Cardiac muscle cell (in vitro differentiated cells and primary cell): ENCODE measurements at regions not wholly inside any gene's neighbourhood (a gene's known extent, or its start where the extent isn't known, plus 50 kb on each side); places are given as distances from the start of the nearest gene placed in this dataset.

ENCODE experiments used
- DNase-seq, 2 donors: peaks; one replicate each; pipeline versions ENCODE4 v3.0.0 to v3.0.0-alpha.2; 2010 to 2017; ENCODE audit warnings: low read depth in 1 of 2, low spot score in 1 of 2
- H3K27ac ChIP-seq: fragments of 200-600 bp; sonication (generic); 2 replicates; pipeline ENCODE4 v1.5.1; 2016
- H3K27me3 ChIP-seq: fragments of 200-600 bp; sonication (generic); 2 replicates; pipeline ENCODE4 v1.6.0; 2016; ENCODE audit warnings: control low read depth
- H3K36me3 ChIP-seq: fragments of 200-600 bp; sonication (generic); 2 replicates; pipeline ENCODE4 v1.5.1; 2016; ENCODE audit warnings: control low read depth
- H3K4me1 ChIP-seq: fragments of 200-600 bp; sonication (generic); 2 replicates; pipeline ENCODE4 v1.8.1; 2017; ENCODE audit warnings: low read depth, mild to moderate bottlenecking, mixed run types
- H3K4me3 ChIP-seq: fragments of 200-600 bp; sonication (generic); 2 replicates; pipeline ENCODE4 v1.5.1; 2016; ENCODE audit warnings: mild to moderate bottlenecking
- H3K9me3 ChIP-seq: fragments of 200-600 bp; sonication (generic); 2 replicates; pipeline ENCODE4 v1.5.1; 2017; ENCODE audit warnings: low read depth, mild to moderate bottlenecking, control low read depth
- CTCF ChIP-seq: IDR thresholded peaks from 2 replicates; pipeline ENCODE4 v1.5.1; 2012; ENCODE audit warnings: low read depth, mild to moderate bottlenecking, low read length

- H3K36me3 ChIP-seq, result no peaks in the 10 kb centered on the region
- DNase-seq, result no peak
- TF ChIP-seq CTCF, result no peak
- H3K4me3 ChIP-seq, result no peak overlapping the region
- no peaks in the 10 kb centered on the region for H3K9me3 ChIP-seq
- H3K27me3 ChIP-seq, result no peaks in the 10 kb centered on the region
- H3K27ac ChIP-seq, result no peak overlapping the region
- no peaks in the 10 kb centered on the region for H3K4me1 ChIP-seq
Measured at GRCh38 chr7:18413447-18413846, 82.1 kb upstream of the HDAC9 start.

GRCh38 chr7:18414885-18415284, 80.7 kb upstream of the HDAC9 start:
- no peaks in the 10 kb centered on the region for H3K4me1 ChIP-seq
- no peaks in the 10 kb centered on the region for H3K9me3 ChIP-seq
- H3K27me3 ChIP-seq, result no peaks in the 10 kb centered on the region
- no peak overlapping the region for H3K4me3 ChIP-seq
- no peak for DNase-seq
- H3K36me3 ChIP-seq, result no peaks in the 10 kb centered on the region
- H3K27ac ChIP-seq, result no peak overlapping the region
- TF ChIP-seq CTCF, result no peak

DNA sequence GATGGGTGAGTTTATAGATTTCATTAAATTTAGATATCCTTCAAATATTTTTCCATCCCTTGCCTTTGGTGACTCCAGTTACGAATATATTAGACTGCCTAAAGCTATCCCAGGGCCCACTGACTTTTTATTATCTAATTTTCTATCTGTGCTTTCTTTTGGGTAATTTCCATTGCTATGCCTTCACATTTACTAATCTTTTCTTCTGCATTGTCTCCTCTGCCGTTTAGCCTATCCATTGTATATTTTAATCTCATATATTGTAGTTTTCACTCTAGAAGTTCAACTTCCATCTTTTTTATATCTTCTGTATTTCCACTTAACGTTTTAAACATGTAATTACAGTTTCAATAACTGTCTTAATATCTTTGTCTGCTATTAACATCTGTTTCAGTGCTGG, 78.6 kb upstream of the HDAC9 start:
- no peak overlapping the region for H3K27ac ChIP-seq
- TF ChIP-seq CTCF, result no peak
- no peaks in the 10 kb centered on the region for H3K27me3 ChIP-seq
- H3K36me3 ChIP-seq, result no peaks in the 10 kb centered on the region
- H3K9me3 ChIP-seq, result no peaks in the 10 kb centered on the region
- no peak overlapping the region for H3K4me3 ChIP-seq
- peaks cover 13% of the 10 kb centered on the region for H3K4me1 ChIP-seq
- DNase-seq, result no peak

DNA sequence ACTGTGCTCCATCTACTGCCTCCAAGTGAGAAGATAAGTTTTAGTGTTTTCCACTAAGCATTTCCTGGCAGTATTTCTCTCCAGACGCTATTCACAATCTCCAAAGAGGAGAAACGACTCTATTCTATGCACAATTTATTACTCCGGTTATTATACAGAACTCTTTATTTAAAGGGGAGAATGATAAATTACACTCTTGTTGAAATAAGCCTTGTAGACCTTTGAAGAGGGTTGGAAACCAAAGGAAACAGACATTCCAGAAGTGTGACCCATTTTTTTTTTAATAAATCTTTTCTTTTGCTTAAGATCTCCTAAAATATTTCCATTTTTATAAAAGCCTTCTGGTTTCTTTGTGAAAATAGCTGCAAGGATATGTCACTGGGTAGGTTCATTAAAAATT, 76.1 kb upstream of the HDAC9 start:
- Histone ChIP-seq H3K36me3 (no peaks in the 10 kb centered on the region), H3K4me1 (peaks cover 18% of the 10 kb centered on the region), H3K27ac (no peak overlapping the region), H3K4me3 (no peak overlapping the region), H3K27me3 (no peaks in the 10 kb centered on the region), H3K9me3 (no peaks in the 10 kb centered on the region)
- DNase-seq, result no peak
- no peak for TF ChIP-seq CTCF

GRCh38 chr7:18420108-18420507, 75.4 kb upstream of the HDAC9 start:
- peaks cover 18% of the 10 kb centered on the region for H3K4me1 ChIP-seq
- H3K4me3 ChIP-seq, result no peak overlapping the region
- no peaks in the 10 kb centered on the region for H3K36me3 ChIP-seq
- H3K27ac ChIP-seq, result no peak overlapping the region
- TF ChIP-seq CTCF, result no peak
- H3K9me3 ChIP-seq, result no peaks in the 10 kb centered on the region
- no peaks in the 10 kb centered on the region for H3K27me3 ChIP-seq
- no peak for DNase-seq

GRCh38 chr7:18420748-18421147, 74.8 kb upstream of the HDAC9 start:
- Histone ChIP-seq H3K27ac (no peak overlapping the region), H3K27me3 (no peaks in the 10 kb centered on the region), H3K4me3 (no peak overlapping the region), H3K36me3 (no peaks in the 10 kb centered on the region), H3K9me3 (no peaks in the 10 kb centered on the region), H3K4me1 (peaks cover 18% of the 10 kb centered on the region)
- no peak for TF ChIP-seq CTCF
- no peak for DNase-seq
